ENCODE measurements at regions not wholly inside any gene's neighbourhood (a gene's known extent, or its start where the extent isn't known, plus 50 kb on each side); places are given as distances from the start of the nearest gene placed in this dataset.

DNA sequence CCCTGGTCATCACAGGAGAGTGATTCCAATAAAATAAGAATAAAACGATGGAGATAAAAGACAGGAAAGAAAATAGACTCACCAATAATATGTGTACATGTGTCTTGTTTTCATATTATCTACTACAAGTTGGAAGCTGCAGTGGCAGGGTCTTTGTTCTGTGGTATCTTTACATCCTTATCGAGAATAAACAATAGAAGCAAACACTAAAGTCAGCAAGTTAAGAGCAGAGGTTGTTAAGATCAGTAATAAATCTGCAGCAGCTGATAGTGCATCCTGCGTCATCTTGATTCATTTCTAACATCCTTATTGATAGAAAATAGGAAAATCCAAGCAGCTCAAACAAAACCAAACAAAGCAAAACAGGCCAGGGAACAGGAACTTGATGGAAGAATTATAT, 107.4 kb downstream of the RPS29 start:
- Histone ChIP-seq H3K36me3 (ENCODE audit: insufficient read depth, insufficient read length, low read length) (no peaks in the 10 kb centered on the region), H3K4me3 (ENCODE audit: insufficient read length, low read depth) (no peak overlapping the region), H3K9me3 (ENCODE audit: insufficient read depth, low read length) (peaks cover 15% of the 10 kb centered on the region; the same call in 1 of the 2 replicates), H3K4me1 (ENCODE audit: insufficient read depth, insufficient read length) (no peaks in the 10 kb centered on the region), H3K9ac (ENCODE audit: insufficient read length, low read depth) (no peak overlapping the region), H3K27me3 (ENCODE audit: insufficient read depth, insufficient read length) (no peaks in the 10 kb centered on the region)
- no peak for DNase-seq (ENCODE audit: low read depth, low spot score)
- TF ChIP-seq SUZ12 (IDR thresholded peaks at IDR 0.05; ENCODE audit: extremely low read depth, insufficient read depth, insufficient read length) (no peak), ZNF274 (IDR thresholded peaks at IDR 0.05; ENCODE audit: low read depth, low read length) (no peak), YY1 (IDR thresholded peaks at IDR 0.05; ENCODE audit: insufficient read depth, insufficient read length) (no peak)

- Histone ChIP-seq H3K4me3 (ENCODE audit: insufficient read length, low read depth) (no peak overlapping the region), H3K27me3 (ENCODE audit: insufficient read depth, insufficient read length) (no peaks in the 10 kb centered on the region), H3K4me1 (ENCODE audit: insufficient read depth, insufficient read length) (no peaks in the 10 kb centered on the region), H3K9ac (ENCODE audit: insufficient read length, low read depth) (no peak overlapping the region), H3K9me3 (ENCODE audit: insufficient read depth, low read length) (no peaks in the 10 kb centered on the region), H3K36me3 (ENCODE audit: insufficient read depth, insufficient read length, low read length) (no peaks in the 10 kb centered on the region)
- TF ChIP-seq ZNF274 (IDR thresholded peaks at IDR 0.05; ENCODE audit: low read depth, low read length) (no peak), SUZ12 (IDR thresholded peaks at IDR 0.05; ENCODE audit: extremely low read depth, insufficient read depth, insufficient read length) (no peak), YY1 (IDR thresholded peaks at IDR 0.05; ENCODE audit: insufficient read depth, insufficient read length) (no peak)
- no peak for DNase-seq (ENCODE audit: low read depth, low spot score)
These were observed 119.1 kb downstream of the RPS29 start for GRCh38 chr14:49467091-49467490.

DNA sequence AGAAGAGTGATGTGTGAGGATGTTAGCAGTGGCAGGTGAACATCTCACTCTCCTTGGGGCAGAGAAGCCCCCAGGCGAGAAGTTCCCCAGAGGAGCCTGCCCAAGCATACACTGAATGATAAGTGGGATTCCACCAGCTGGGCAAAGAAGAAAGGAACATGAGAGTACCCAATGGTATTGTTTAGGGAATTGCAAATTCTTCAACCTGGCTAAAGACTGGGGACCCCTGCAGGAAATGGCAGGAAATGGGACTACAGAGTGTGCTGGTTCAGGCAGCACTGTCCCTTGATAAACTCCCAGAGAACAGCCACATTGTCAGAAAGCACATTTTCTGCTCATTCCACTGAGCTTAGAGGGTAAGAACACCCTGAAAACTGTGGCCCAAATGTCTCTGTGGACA, 121.3 kb downstream of the RPS29 start:
- peak; percentile 38 for DNase-seq (ENCODE audit: low read depth, low spot score)
- Histone ChIP-seq H3K27me3 (ENCODE audit: insufficient read depth, insufficient read length) (no peaks in the 10 kb centered on the region), H3K9ac (ENCODE audit: insufficient read length, low read depth) (no peak overlapping the region), H3K36me3 (ENCODE audit: insufficient read depth, insufficient read length, low read length) (no peaks in the 10 kb centered on the region), H3K4me1 (ENCODE audit: insufficient read depth, insufficient read length) (no peaks in the 10 kb centered on the region), H3K9me3 (ENCODE audit: insufficient read depth, low read length) (no peaks in the 10 kb centered on the region), H3K4me3 (ENCODE audit: insufficient read length, low read depth) (no peak overlapping the region)
- TF ChIP-seq YY1 (IDR thresholded peaks at IDR 0.05; ENCODE audit: insufficient read depth, insufficient read length), result no peak
- TF ChIP-seq ZNF274 (IDR thresholded peaks at IDR 0.05; ENCODE audit: low read depth, low read length), result no peak
- no peak for TF ChIP-seq SUZ12 (IDR thresholded peaks at IDR 0.05; ENCODE audit: extremely low read depth, insufficient read depth, insufficient read length)

- no peaks in the 10 kb centered on the region for H3K27me3 ChIP-seq (ENCODE audit: insufficient read depth, insufficient read length)
- H3K36me3 ChIP-seq (ENCODE audit: insufficient read depth, insufficient read length, low read length), result no peaks in the 10 kb centered on the region
- H3K4me3 ChIP-seq (ENCODE audit: insufficient read length, low read depth), result no peak overlapping the region
- H3K9me3 ChIP-seq (ENCODE audit: insufficient read depth, low read length), result no peaks in the 10 kb centered on the region
- H3K4me1 ChIP-seq (ENCODE audit: insufficient read depth, insufficient read length), result no peaks in the 10 kb centered on the region
- DNase-seq (ENCODE audit: low read depth, low spot score), result no peak
- no peak for TF ChIP-seq ZNF274 (IDR thresholded peaks at IDR 0.05; ENCODE audit: low read depth, low read length)
- TF ChIP-seq SUZ12 (IDR thresholded peaks at IDR 0.05; ENCODE audit: extremely low read depth, insufficient read depth, insufficient read length), result no peak
- TF ChIP-seq YY1 (IDR thresholded peaks at IDR 0.05; ENCODE audit: insufficient read depth, insufficient read length), result no peak
- H3K9ac ChIP-seq (ENCODE audit: insufficient read length, low read depth), result no peak overlapping the region
These were observed 123.0 kb downstream of the RPS29 start for GRCh38 chr14:49463146-49463545.

- no peak overlapping the region for H3K4me3 ChIP-seq (ENCODE audit: insufficient read length, low read depth)
- H3K4me1 ChIP-seq (ENCODE audit: insufficient read depth, insufficient read length), result no peaks in the 10 kb centered on the region
- TF ChIP-seq ZNF274 (IDR thresholded peaks at IDR 0.05; ENCODE audit: low read depth, low read length) (no peak), SUZ12 (IDR thresholded peaks at IDR 0.05; ENCODE audit: extremely low read depth, insufficient read depth, insufficient read length) (no peak), YY1 (IDR thresholded peaks at IDR 0.05; ENCODE audit: insufficient read depth, insufficient read length) (no peak)
- no peaks in the 10 kb centered on the region for H3K36me3 ChIP-seq (ENCODE audit: insufficient read depth, insufficient read length, low read length)
- no peaks in the 10 kb centered on the region for H3K9me3 ChIP-seq (ENCODE audit: insufficient read depth, low read length)
- DNase-seq (ENCODE audit: low read depth, low spot score), result peak; percentile 39
- no peaks in the 10 kb centered on the region for H3K27me3 ChIP-seq (ENCODE audit: insufficient read depth, insufficient read length)
- H3K9ac ChIP-seq (ENCODE audit: insufficient read length, low read depth), result no peak overlapping the region
These were observed 124.4 kb downstream of the RPS29 start for GRCh38 chr14:49461529-49462401.

DNA sequence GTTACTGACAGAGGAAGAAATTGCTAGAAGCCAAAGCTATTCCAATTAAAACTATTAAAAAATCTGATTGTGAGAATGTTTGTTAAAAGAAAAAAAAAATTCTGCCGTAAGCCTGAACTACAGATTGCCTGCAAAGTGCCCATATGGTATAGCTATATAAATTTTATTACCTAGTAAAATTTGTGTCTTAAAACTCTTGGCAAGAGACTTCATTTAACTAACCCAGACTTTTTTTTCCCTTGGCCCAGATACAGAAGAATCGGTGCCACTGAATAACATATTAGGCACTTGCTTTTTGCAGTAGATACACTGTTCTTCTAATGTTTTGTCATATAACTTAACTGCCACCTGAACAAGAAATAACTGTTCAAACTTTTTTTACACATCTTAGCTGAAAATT, 125.5 kb downstream of the RPS29 start:
- Histone ChIP-seq H3K9me3 (ENCODE audit: insufficient read depth, low read length) (no peaks in the 10 kb centered on the region), H3K4me1 (ENCODE audit: insufficient read depth, insufficient read length) (no peaks in the 10 kb centered on the region), H3K4me3 (ENCODE audit: insufficient read length, low read depth) (no peak overlapping the region), H3K27me3 (ENCODE audit: insufficient read depth, insufficient read length) (no peaks in the 10 kb centered on the region), H3K9ac (ENCODE audit: insufficient read length, low read depth) (no peak overlapping the region), H3K36me3 (ENCODE audit: insufficient read depth, insufficient read length, low read length) (no peaks in the 10 kb centered on the region)
- TF ChIP-seq ZNF274 (IDR thresholded peaks at IDR 0.05; ENCODE audit: low read depth, low read length) (no peak), YY1 (IDR thresholded peaks at IDR 0.05; ENCODE audit: insufficient read depth, insufficient read length) (no peak), SUZ12 (IDR thresholded peaks at IDR 0.05; ENCODE audit: extremely low read depth, insufficient read depth, insufficient read length) (no peak)
- no peak for DNase-seq (ENCODE audit: low read depth, low spot score)

GRCh38 chr14:49456589-49456988, 129.6 kb downstream of the RPS29 start:
- no peaks in the 10 kb centered on the region for H3K36me3 ChIP-seq (ENCODE audit: insufficient read depth, insufficient read length, low read length)
- no peak overlapping the region for H3K9ac ChIP-seq (ENCODE audit: insufficient read length, low read depth)
- no peak for TF ChIP-seq ZNF274 (IDR thresholded peaks at IDR 0.05; ENCODE audit: low read depth, low read length)
- no peak for TF ChIP-seq SUZ12 (IDR thresholded peaks at IDR 0.05; ENCODE audit: extremely low read depth, insufficient read depth, insufficient read length)
- TF ChIP-seq YY1 (IDR thresholded peaks at IDR 0.05; ENCODE audit: insufficient read depth, insufficient read length), result no peak
- H3K4me3 ChIP-seq (ENCODE audit: insufficient read length, low read depth), result no peak overlapping the region
- no peaks in the 10 kb centered on the region for H3K27me3 ChIP-seq (ENCODE audit: insufficient read depth, insufficient read length)
- DNase-seq (ENCODE audit: low read depth, low spot score), result no peak
- no peaks in the 10 kb centered on the region for H3K9me3 ChIP-seq (ENCODE audit: insufficient read depth, low read length)
- no peaks in the 10 kb centered on the region for H3K4me1 ChIP-seq (ENCODE audit: insufficient read depth, insufficient read length)
